Endodermal cell (in vitro differentiated cells): ENCODE measurements at regions not wholly inside any gene's neighbourhood (a gene's known extent, or its start where the extent isn't known, plus 50 kb on each side); places are given as distances from the start of the nearest gene placed in this dataset.

Source experiments
- DNase-seq: peaks from one replicate; pipeline ENCODE4 v3.0.0-alpha.2; 2017
- H3K27ac ChIP-seq: 2 replicates; pipeline ENCODE4 v1.5.1; 2013; ENCODE audit warnings: mild to moderate bottlenecking, low read depth, low read length, moderate library complexity
- H3K27me3 ChIP-seq: 2 replicates; pipeline ENCODE4 v1.6.1; 2013; ENCODE audit warnings: mild to moderate bottlenecking, low read length, moderate library complexity; ENCODE audit not compliant: insufficient read depth, control insufficient read depth, poor library complexity, severe bottlenecking
- H3K36me3 ChIP-seq: 2 replicates; pipeline ENCODE4 v1.7.0; 2013; ENCODE audit warnings: mild to moderate bottlenecking, low read length, moderate library complexity; ENCODE audit not compliant: control insufficient read depth, insufficient read depth
- H3K4me1 ChIP-seq: one replicate; pipeline ENCODE4 v1.7.0; 2013; ENCODE audit warnings: low read length; ENCODE audit not compliant: control insufficient read depth, insufficient read depth
- H3K4me3 ChIP-seq: 2 replicates; pipeline ENCODE4 v1.5.1; 2013; ENCODE audit warnings: mild to moderate bottlenecking, low read length, moderate library complexity
- H3K9ac ChIP-seq: 2 replicates; pipeline ENCODE4 v1.6.1; 2013; ENCODE audit warnings: mild to moderate bottlenecking, low read length, moderate library complexity; ENCODE audit not compliant: poor library complexity, severe bottlenecking; ENCODE audit errors: extremely low read depth
- H3K9me3 ChIP-seq: 2 replicates; pipeline ENCODE4 v1.6.1; 2013; ENCODE audit warnings: mild to moderate bottlenecking, low read length, moderate library complexity; ENCODE audit not compliant: control insufficient read depth
- H3K27ac Mint-ChIP-seq: 2 replicates; pipeline ENCODE4 v1.8.0; 2020; ENCODE audit warnings: mixed read lengths
- H3K27me3 Mint-ChIP-seq: 2 replicates; pipeline ENCODE4 v1.8.0; 2021; ENCODE audit warnings: mild to moderate bottlenecking, mixed read lengths; ENCODE audit not compliant: insufficient read depth
- H3K36me3 Mint-ChIP-seq: 2 replicates; pipeline ENCODE4 v1.8.0; 2020; ENCODE audit warnings: low read depth, mixed read lengths
- H3K4me1 Mint-ChIP-seq: 2 replicates; pipeline ENCODE4 v1.8.0; 2020; ENCODE audit warnings: mixed read lengths
- H3K4me3 Mint-ChIP-seq: 2 replicates; pipeline ENCODE4 v1.8.0; 2020; ENCODE audit warnings: mild to moderate bottlenecking, moderate library complexity, mixed read lengths
- H3K9me3 Mint-ChIP-seq: 2 replicates; pipeline ENCODE4 v1.8.0; 2020; ENCODE audit warnings: mild to moderate bottlenecking, mixed read lengths
- WGBS, 2 experiments: methylation state at CpG; one replicate each; pipeline versions ENCODE4 v1.1.5 to v1.1.7; 2013; ENCODE audit warnings: missing lambda C conversion rate in 2 of 2, mixed read lengths in 1 of 2; ENCODE audit not compliant: insufficient coverage in 1 of 2, insufficient read length in 1 of 2; 5-methylcytosine and 5-hydroxymethylcytosine counted together
- TF ChIP-seq, protein P1 (sequence below): fragments of 200-600 bp; sonication (generic); conservative IDR thresholded peaks from 2 replicates; pipeline ENCODE4 v1.5.0; 2021; ENCODE audit warnings: antibody characterized with exemption, mild to moderate bottlenecking

DNA sequence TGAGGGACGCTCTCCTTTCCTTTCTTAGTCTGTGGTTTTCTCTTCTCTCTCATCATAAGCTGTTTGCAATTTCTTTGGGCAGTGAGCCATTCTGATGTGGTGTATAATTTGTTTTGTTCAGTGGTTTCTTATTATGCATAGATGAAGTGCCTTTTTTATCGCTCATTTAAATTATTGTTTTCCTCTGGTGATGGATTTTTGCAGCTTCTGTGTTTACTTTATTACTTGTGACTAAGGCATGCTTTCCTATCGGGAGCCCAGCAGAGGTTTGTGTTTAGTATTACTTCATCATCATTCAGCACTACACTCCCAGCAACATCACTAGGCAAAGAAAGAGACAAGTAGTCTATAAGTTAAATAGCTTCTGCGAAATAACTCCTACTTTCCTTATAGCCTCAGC, 586.6 kb upstream of the NOVA1 start:
- Histone ChIP-seq H3K9ac (no peak overlapping the region), H3K27ac (no peak overlapping the region), H3K4me3 (no peak overlapping the region), H3K36me3 (no peaks in the 10 kb centered on the region), H3K4me1 (no peaks in the 10 kb centered on the region), H3K9me3 (no peaks in the 10 kb centered on the region), H3K27me3 (no peaks in the 10 kb centered on the region)
- TF ChIP-seq, protein P1, sequence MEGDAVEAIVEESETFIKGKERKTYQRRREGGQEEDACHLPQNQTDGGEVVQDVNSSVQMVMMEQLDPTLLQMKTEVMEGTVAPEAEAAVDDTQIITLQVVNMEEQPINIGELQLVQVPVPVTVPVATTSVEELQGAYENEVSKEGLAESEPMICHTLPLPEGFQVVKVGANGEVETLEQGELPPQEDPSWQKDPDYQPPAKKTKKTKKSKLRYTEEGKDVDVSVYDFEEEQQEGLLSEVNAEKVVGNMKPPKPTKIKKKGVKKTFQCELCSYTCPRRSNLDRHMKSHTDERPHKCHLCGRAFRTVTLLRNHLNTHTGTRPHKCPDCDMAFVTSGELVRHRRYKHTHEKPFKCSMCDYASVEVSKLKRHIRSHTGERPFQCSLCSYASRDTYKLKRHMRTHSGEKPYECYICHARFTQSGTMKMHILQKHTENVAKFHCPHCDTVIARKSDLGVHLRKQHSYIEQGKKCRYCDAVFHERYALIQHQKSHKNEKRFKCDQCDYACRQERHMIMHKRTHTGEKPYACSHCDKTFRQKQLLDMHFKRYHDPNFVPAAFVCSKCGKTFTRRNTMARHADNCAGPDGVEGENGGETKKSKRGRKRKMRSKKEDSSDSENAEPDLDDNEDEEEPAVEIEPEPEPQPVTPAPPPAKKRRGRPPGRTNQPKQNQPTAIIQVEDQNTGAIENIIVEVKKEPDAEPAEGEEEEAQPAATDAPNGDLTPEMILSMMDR: no peak
- no peaks in the 10 kb centered on the region for H3K36me3 Mint-ChIP-seq
- no peak for DNase-seq
- peaks cover 2% of the 10 kb centered on the region for H3K27me3 Mint-ChIP-seq
- H3K27ac Mint-ChIP-seq: no peak overlapping the region
- WGBS, 2 experiments: 80 to 98% methylated on average over 1 to 4 of the region's 4 CpGs
- no peaks in the 10 kb centered on the region for H3K4me1 Mint-ChIP-seq
- H3K4me3 Mint-ChIP-seq: no peak overlapping the region
- H3K9me3 Mint-ChIP-seq: no peaks in the 10 kb centered on the region

DNA sequence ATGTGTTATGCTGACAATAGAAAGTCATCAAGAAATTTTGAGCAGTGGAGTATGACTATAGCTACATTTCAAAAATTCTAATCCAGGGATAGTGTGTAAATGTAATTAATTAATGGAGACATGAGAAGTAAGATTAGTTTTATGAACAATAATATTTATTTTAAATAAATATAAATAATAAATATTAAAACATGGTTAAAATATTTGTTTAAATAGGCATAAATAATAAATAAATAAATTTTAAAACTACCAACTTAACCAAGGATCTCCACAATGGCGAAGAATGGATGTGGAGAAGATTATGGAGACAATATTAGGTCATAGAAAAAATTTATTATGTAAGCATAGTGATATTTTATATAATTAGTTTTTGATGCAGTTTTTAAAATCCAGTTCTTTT, 588.2 kb upstream of the NOVA1 start:
- no CpG with 5 or more reads among the region's 1 CpG for WGBS, 2 experiments
- Histone ChIP-seq H3K9ac (no peak overlapping the region), H3K9me3 (no peaks in the 10 kb centered on the region), H3K27ac (no peak overlapping the region), H3K36me3 (no peaks in the 10 kb centered on the region), H3K4me3 (no peak overlapping the region), H3K27me3 (no peaks in the 10 kb centered on the region), H3K4me1 (no peaks in the 10 kb centered on the region)
- DNase-seq: no peak
- TF ChIP-seq, protein P1: no peak
- Mint-ChIP-seq H3K4me1 (no peaks in the 10 kb centered on the region), H3K4me3 (no peak overlapping the region), H3K27ac (no peak overlapping the region), H3K27me3 (peaks cover 7% of the 10 kb centered on the region), H3K36me3 (no peaks in the 10 kb centered on the region), H3K9me3 (no peaks in the 10 kb centered on the region)

DNA sequence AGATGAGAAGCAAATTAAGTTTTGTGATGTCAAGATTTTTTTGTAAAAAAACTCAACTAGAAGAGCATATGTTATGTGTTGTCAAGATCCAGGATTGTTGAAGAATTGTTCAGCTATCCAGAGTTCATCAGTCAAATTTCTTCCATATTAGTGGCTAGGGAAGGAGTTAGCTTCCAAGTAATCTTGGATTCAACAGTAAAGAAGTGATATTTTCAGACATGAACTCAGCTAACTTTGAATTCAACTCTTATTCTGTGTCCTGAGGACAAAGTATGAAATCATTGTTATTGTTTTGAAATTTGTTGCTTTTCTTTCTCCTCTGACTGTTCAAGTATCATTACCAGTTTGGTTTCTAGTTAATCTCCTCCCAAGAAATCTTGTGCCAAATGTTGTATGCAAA, 589.3 kb upstream of the NOVA1 start:
- H3K4me1 Mint-ChIP-seq: peaks cover 2% of the 10 kb centered on the region
- Histone ChIP-seq H3K9me3 (no peaks in the 10 kb centered on the region), H3K4me3 (no peak overlapping the region), H3K4me1 (no peaks in the 10 kb centered on the region), H3K36me3 (no peaks in the 10 kb centered on the region), H3K9ac (no peak overlapping the region), H3K27ac (no peak overlapping the region), H3K27me3 (no peaks in the 10 kb centered on the region)
- DNase-seq: no peak
- peaks cover 7% of the 10 kb centered on the region for H3K27me3 Mint-ChIP-seq
- no peaks in the 10 kb centered on the region for H3K9me3 Mint-ChIP-seq
- no peaks in the 10 kb centered on the region for H3K36me3 Mint-ChIP-seq
- TF ChIP-seq, protein P1: no peak
- no peak overlapping the region for H3K27ac Mint-ChIP-seq
- no peak overlapping the region for H3K4me3 Mint-ChIP-seq
